Right lobe of liver (tissue), 6 donors: ENCODE measurements at regions not wholly inside any gene's neighbourhood (a gene's known extent, or its start where the extent isn't known, plus 50 kb on each side); places are given as distances from the start of the nearest gene placed in this dataset.

Experiments used
- ATAC-seq, 4 donors: fragments of 200-7000 bp; cut with Tn5 transposase; one replicate each; pipeline ENCODE4 v1.9.1; 2020; ENCODE audit warnings: mild to moderate bottlenecking in 4 of 4, moderate library complexity in 4 of 4
- DNase-seq, 3 donors: peaks; one replicate each; pipeline ENCODE4 v3.0.0-alpha.2; 2020
- H3K27ac ChIP-seq, 3 donors: fragments of 200-600 bp; one replicate each; pipeline ENCODE4 v1.8.0; 2022
- H3K27me3 ChIP-seq, 2 donors: fragments of 200-600 bp; one replicate each; pipeline ENCODE4 v1.8.0; 2022
- H3K36me3 ChIP-seq, 4 donors: fragments of 200-600 bp; sonication (generic) in 1 of 4; one replicate each; pipeline versions ENCODE4 v1.5.1 to v1.8.0; 2017 to 2022; ENCODE audit warnings: control low read depth in 1 of 4
- H3K4me1 ChIP-seq, 4 donors: fragments of 200-600 bp; sonication (generic) in 1 of 4; one replicate each; pipeline versions ENCODE4 v1.5.1 to v1.8.0; 2017 to 2022; ENCODE audit warnings: control low read depth in 1 of 4
- H3K4me3 ChIP-seq, 3 donors: fragments of 200-600 bp; one replicate each; pipeline ENCODE4 v1.8.0; 2022
- H3K9me3 ChIP-seq, 4 donors: fragments of 200-600 bp; sonication (generic) in 1 of 4; one replicate each; pipeline versions ENCODE4 v1.5.1 to v1.8.0; 2017 to 2022; ENCODE audit warnings: control low read depth in 1 of 4
- CTCF ChIP-seq, 4 donors: fragments of 200-600 bp in 3 of 4; fragments of 450-650 bp in 1 of 4; IDR thresholded peaks; one replicate each; pipeline versions ENCODE4 v1.5.1 to v1.8.0; 2016 to 2022; ENCODE audit warnings: antibody characterized with exemption in 4 of 4, mild to moderate bottlenecking in 2 of 4
- POLR2A ChIP-seq: fragments of 450-650 bp; IDR thresholded peaks from one replicate; pipeline ENCODE4 v1.6.1; 2017; ENCODE audit warnings: antibody characterized with exemption, mild to moderate bottlenecking
- WGBS: methylation state at CpG from one replicate; pipeline ENCODE4 v1.1.6; 2018; ENCODE audit warnings: low coverage, low lambda C conversion rate; ENCODE audit not compliant: insufficient coverage; ENCODE audit errors: missing lambda C conversion rate; 5-methylcytosine and 5-hydroxymethylcytosine counted together
- intact Hi-C, 2 donors: fragments of 100-400 bp; cut with DNase I; formaldehyde crosslinking; loops; one replicate each; pipeline versions ENCODE4 v1.11.2 to v1.14.1; 2022
- donor health status: DM: no; HTN: yes; CAD: no.
- donor health status: DM: no; HTN: no; CAD: no.
- donor health status: DM: no; HTN: no; CAD: no.
- donor health status: DM: no; HTN: yes; CAD: no.
- donor health status: DM: no; HTN: yes; CAD: no.

DNA sequence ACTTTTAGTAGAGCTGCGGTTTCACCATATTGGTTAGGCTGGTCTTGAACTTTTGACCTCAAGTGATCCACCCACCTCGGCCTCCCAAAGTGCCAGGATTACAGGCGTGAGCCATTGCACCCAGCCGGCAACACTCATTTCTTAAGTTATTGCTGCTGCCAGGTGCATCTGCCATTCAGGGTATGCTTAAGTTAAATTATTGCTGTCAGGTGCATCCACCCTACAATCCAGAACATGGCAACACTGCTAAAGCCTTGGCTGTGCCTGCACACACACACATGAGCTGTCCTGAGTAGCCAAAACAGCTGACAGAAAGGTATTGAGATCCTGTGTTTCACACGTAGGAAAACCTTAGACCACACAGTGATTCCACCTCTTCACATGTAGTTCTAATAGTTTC lies 148.2 kb downstream of the FAM161A start:
- WGBS, result 88% methylated on average over 2 of the region's 5 CpGs
- no peak for ATAC-seq
- intact Hi-C loops, result no loop called here
- no peak overlapping the region for H3K4me3 ChIP-seq
- DNase-seq, result no peak
- H3K27ac ChIP-seq, result no peak overlapping the region
- H3K27me3 ChIP-seq, result no peaks in the 10 kb centered on the region
- TF ChIP-seq POLR2A (no peak), CTCF (IDR thresholded peaks at IDR 0.05) (no peak)
- no peaks in the 10 kb centered on the region for H3K36me3 ChIP-seq
- no peaks in the 10 kb centered on the region for H3K9me3 ChIP-seq
- H3K4me1 ChIP-seq, result peaks cover 0 to 27% (median 9%) of the 10 kb centered on the region in 4 donors

DNA sequence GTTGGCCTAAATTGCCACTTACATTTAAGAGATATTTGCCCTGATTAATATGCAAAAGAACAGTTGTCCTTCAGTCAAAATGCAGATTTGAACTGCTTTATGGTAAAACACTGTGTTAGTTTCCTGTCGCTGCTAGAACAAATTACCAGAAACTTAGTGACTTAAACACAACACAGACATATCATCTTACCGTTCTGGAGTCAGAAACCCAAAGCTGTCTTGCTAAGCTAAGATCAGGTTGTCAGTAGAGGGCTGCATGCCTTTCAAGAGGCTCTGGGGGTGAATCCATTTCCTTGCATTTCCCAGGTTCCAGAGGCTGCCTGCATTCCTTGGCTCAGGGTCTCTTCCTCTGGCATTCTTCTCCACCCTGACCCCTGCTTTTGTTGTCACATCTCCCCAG lies 149.5 kb downstream of the FAM161A start:
- 100% methylated on average over 2 of the region's 2 CpGs for WGBS
- Histone ChIP-seq H3K9me3 (no peaks in the 10 kb centered on the region), H3K36me3 (no peaks in the 10 kb centered on the region), H3K4me3 (no peak overlapping the region), H3K4me1 (peaks cover 0 to 19% (median 8%) of the 10 kb centered on the region in 4 donors), H3K27ac (no peak overlapping the region), H3K27me3 (no peaks in the 10 kb centered on the region)
- ATAC-seq (no peak), DNase-seq (no peak)
- TF ChIP-seq CTCF (IDR thresholded peaks at IDR 0.05) (no peak), POLR2A (no peak)
- intact Hi-C loops, result no loop called here

DNA sequence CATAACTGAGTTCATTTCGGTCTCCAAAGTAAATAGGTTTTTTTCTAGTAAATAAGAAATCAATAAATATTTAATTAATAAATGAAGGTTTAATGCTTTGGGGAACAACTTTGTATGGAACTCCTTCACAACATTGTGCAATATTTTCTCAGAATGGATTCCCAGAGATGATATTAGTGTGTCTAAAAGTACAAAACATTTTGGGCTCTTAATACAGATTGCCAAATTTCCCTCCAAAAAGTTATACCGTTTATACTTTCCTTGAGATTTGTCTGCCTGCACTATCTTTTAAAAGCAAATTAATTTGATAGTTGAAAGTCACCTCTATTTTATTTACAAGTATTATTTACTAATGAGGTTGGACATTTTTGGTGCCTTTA lies 151.8 kb downstream of the FAM161A start:
- no peaks in the 10 kb centered on the region for H3K27me3 ChIP-seq
- no peak overlapping the region for H3K4me3 ChIP-seq
- TF ChIP-seq POLR2A, result no peak
- TF ChIP-seq CTCF (IDR thresholded peaks at IDR 0.05), result no peak
- H3K27ac ChIP-seq, result peak overlapping the region in 1 of 3 donors; percentile 29
- H3K4me1 ChIP-seq, result peaks cover 0 to 7% (median 3%) of the 10 kb centered on the region in 4 donors
- WGBS, result 22% methylated on average over 2 of the region's 2 CpGs
- no peaks in the 10 kb centered on the region for H3K9me3 ChIP-seq
- H3K36me3 ChIP-seq, result no peaks in the 10 kb centered on the region
- intact Hi-C loops, result no loop called here
- no peak for DNase-seq
- ATAC-seq, result no peak

DNA sequence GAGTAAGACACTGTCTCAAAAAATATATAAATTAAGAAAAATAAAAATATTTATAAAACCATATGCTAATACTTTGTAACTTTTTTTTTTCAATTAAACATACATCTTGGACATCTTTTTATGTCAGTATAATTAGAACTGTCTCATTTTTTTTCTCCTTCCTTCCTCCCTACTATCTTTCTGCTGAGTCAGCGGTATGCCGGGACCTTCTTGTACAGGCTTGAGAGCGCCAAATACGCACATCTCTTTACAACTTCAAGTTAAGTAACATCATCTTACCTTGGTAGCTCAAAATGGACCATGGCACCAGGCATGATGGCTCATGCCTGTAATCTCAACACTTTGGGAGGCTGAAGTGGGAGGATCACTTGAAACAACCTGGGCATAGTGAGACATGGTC lies 153.4 kb downstream of the FAM161A start:
- TF ChIP-seq CTCF (IDR thresholded peaks at IDR 0.05) (no peak), POLR2A (no peak)
- Histone ChIP-seq H3K27ac (no peak overlapping the region), H3K36me3 (no peaks in the 10 kb centered on the region), H3K27me3 (no peaks in the 10 kb centered on the region), H3K4me3 (no peak overlapping the region), H3K9me3 (no peaks in the 10 kb centered on the region), H3K4me1 (peaks cover 0 to 6% (median 3%) of the 10 kb centered on the region in 4 donors)
- DNase-seq (no peak), ATAC-seq (no peak)
- intact Hi-C loops, result no loop called here
- WGBS, result 55% methylated on average over 3 of the region's 4 CpGs
